Stimulated activated CD8-positive, alpha-beta memory T cell treated with anti-CD3 and anti-CD28 coated beads, Interleukin-4, amount 100 ng/mL, for 1 hour (primary cell): ENCODE measurements at regions not wholly inside any gene's neighbourhood (a gene's known extent, or its start where the extent isn't known, plus 50 kb on each side); places are given as distances from the start of the nearest gene placed in this dataset.
"Not testable (repeated sequence)": the region's sequence is repeated elsewhere in the genome, so short reads cannot be mapped to it uniquely, and the experiment has no call there.

Experiments used
- DNase-seq, 2 donors: peaks; one replicate each; pipeline ENCODE4 v3.0.0-alpha.2; 2020; ENCODE audit warnings: low read depth in 2 of 2, low spot score in 1 of 2

- DNase-seq: no peak
Measured at GRCh38 chr4:3878678-3879077, 112.5 kb downstream of the ADRA2C start.

- DNase-seq: peak in 1 of 2 donors; percentile 9
Measured at GRCh38 chr4:3879681-3880614, 113.8 kb downstream of the ADRA2C start.

- DNase-seq: peak in 1 of 2 donors; percentile 34
Measured at GRCh38 chr4:3880615-3881120, 114.5 kb downstream of the ADRA2C start.

- not testable (repeated sequence) for DNase-seq
Measured at GRCh38 chr4:3882316-3882885, 116.2 kb downstream of the ADRA2C start.

- DNase-seq: not testable (repeated sequence)
Measured at GRCh38 chr4:3884261-3884660, 118.1 kb downstream of the ADRA2C start.

- DNase-seq: not testable (repeated sequence)
Measured at GRCh38 chr4:3893590-3893989, 127.4 kb downstream of the ADRA2C start.

GRCh38 chr4:3894086-3894959 lies 128.1 kb downstream of the ADRA2C start:
- DNase-seq: not testable (repeated sequence)

- DNase-seq: no peak
Measured at GRCh38 chr4:3896441-3896840, 130.3 kb downstream of the ADRA2C start.

GRCh38 chr4:3896871-3897578 lies 130.8 kb downstream of the ADRA2C start:
- DNase-seq: not testable (repeated sequence)

- DNase-seq: no peak
Measured at GRCh38 chr4:3898098-3898497, 131.9 kb downstream of the ADRA2C start.

- not testable (repeated sequence) for DNase-seq
Measured at GRCh38 chr4:3898928-3899327, 132.7 kb downstream of the ADRA2C start.

GRCh38 chr4:3904264-3904955 lies 138.2 kb downstream of the ADRA2C start:
- not testable (repeated sequence) for DNase-seq

- DNase-seq: not testable (repeated sequence)
Measured at GRCh38 chr4:3909616-3910015, 143.4 kb downstream of the ADRA2C start.

GRCh38 chr4:3910161-3910950 lies 144.2 kb downstream of the ADRA2C start:
- not testable (repeated sequence) for DNase-seq

- DNase-seq: no peak
Measured at GRCh38 chr4:3911252-3911856, 145.2 kb downstream of the ADRA2C start.

GRCh38 chr4:3914511-3914910 lies 148.3 kb downstream of the ADRA2C start:
- DNase-seq: not testable (repeated sequence)

GRCh38 chr4:3919509-3919908 lies 153.3 kb downstream of the ADRA2C start:
- DNase-seq: not testable (repeated sequence)

- DNase-seq: not testable (repeated sequence)
Measured at GRCh38 chr4:3921902-3922301, 155.7 kb downstream of the ADRA2C start.

GRCh38 chr4:3925841-3926240 lies 159.7 kb downstream of the ADRA2C start:
- DNase-seq: not testable (repeated sequence)
